ENCODE measurements at regions not wholly inside any gene's neighbourhood (a gene's known extent, or its start where the extent isn't known, plus 50 kb on each side); places are given as distances from the start of the nearest gene placed in this dataset.
"Not testable (repeated sequence)": the region's sequence is repeated elsewhere in the genome, so short reads cannot be mapped to it uniquely, and the experiment has no call there.

DNA sequence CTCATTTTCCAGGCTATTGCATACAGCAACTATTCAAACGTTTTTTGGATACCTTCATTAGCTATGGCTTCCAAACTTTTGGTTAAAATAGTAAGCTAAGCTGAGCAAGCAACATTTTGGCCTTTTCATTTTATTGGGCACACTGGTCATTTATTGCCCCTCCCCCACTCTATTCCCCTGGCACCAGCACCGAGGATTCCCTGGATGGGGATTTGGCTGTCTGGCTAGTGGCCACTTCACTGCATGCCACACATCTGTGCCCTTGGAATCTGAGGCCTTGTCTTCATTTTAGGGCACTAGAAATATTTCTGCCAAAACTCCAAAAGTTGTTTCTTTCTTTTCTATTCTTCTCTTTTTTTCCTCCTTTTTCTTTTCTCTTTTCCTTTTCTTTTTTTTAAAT, 980.7 kb downstream of the LTN1 start:
- WGBS = 78% methylated on average over 2 of the region's 2 CpGs
- H3K4me3 ChIP-seq (ENCODE audit: low read length); H3K27ac ChIP-seq (ENCODE audit: low read depth, low read length); H3K36me3 ChIP-seq (ENCODE audit: insufficient read depth, low read length); H3K4me1 ChIP-seq (ENCODE audit: insufficient read depth, low read length); H3K9ac ChIP-seq (ENCODE audit: low read depth, low read length); H3K27me3 ChIP-seq (ENCODE audit: insufficient read depth, low read length); H3K9me3 ChIP-seq (ENCODE audit: insufficient read depth, low read depth, low read length): not testable (repeated sequence)

DNA sequence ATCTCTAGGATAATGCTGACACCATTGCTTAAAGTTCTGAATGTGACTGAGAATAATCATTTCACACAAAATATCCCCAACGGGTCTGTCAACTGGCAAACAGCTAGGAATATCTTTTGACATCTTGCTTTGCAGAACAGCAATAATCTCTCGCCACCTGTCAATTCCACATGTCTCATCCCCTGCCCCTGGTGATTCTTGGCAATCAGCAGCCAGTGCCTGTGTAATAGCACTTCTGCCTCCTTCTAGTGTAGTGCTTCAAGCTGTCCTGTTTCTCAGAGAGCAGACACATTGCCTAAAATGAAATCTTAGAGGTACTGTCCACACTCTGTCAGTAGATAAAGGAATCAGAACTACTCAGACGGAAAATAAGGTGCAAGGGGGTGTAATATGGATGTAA, 984.4 kb downstream of the LTN1 start:
- 90% methylated on average over 3 of the region's 3 CpGs for WGBS
- H3K27me3 ChIP-seq (ENCODE audit: insufficient read depth, low read length); H3K9ac ChIP-seq (ENCODE audit: low read depth, low read length); H3K4me1 ChIP-seq (ENCODE audit: insufficient read depth, low read length); H3K27ac ChIP-seq (ENCODE audit: low read depth, low read length); H3K4me3 ChIP-seq (ENCODE audit: low read length); H3K36me3 ChIP-seq (ENCODE audit: insufficient read depth, low read length); H3K9me3 ChIP-seq (ENCODE audit: insufficient read depth, low read depth, low read length): not testable (repeated sequence)

DNA sequence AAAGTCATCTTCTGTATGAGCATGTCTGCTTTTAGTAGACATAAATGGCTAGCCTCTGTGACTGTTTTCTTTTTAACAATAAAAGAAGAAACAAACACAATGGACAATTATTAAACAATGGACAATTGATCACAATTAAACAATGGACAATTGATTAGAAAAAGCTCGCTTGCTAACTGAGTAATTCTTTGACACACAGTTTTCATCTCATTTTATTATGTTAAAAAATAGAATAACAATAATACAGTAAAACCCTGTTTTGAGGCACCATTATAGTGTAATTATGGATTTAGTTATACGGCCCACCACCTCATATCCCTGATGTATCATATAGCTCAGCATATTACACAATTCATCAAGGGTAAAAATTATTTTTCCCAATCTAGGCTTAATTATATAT, 989.0 kb downstream of the LTN1 start:
- not testable (repeated sequence) for H3K27me3 ChIP-seq (ENCODE audit: insufficient read depth, low read length); H3K4me3 ChIP-seq (ENCODE audit: low read length); H3K27ac ChIP-seq (ENCODE audit: low read depth, low read length); H3K9ac ChIP-seq (ENCODE audit: low read depth, low read length); H3K36me3 ChIP-seq (ENCODE audit: insufficient read depth, low read length); H3K9me3 ChIP-seq (ENCODE audit: insufficient read depth, low read depth, low read length); H3K4me1 ChIP-seq (ENCODE audit: insufficient read depth, low read length)
- no CpG with 5 or more reads among the region's 2 CpGs for WGBS

DNA sequence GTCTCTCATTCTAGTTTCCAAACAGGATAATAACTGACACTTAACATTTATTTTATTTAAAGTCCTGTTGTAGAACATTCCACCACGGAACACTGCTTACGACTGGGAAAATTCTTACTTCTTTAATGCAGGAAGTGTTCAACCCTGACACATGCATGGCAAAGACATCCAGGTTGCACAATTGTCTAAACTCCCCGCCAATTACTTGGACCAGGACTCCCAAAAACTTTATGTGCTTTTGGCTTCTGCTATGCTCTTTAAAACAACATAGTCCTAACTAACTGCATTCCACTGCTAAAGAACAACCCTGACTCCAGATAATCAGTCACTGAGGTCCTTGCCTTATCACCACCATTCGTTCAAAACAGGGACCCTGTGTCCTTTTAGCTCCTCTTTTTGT, 995.8 kb downstream of the LTN1 start:
- WGBS = 93% methylated on average over 4 of the region's 4 CpGs
- not testable (repeated sequence) for H3K4me1 ChIP-seq (ENCODE audit: insufficient read depth, low read length); H3K4me3 ChIP-seq (ENCODE audit: low read length); H3K9ac ChIP-seq (ENCODE audit: low read depth, low read length); H3K27ac ChIP-seq (ENCODE audit: low read depth, low read length); H3K36me3 ChIP-seq (ENCODE audit: insufficient read depth, low read length); H3K27me3 ChIP-seq (ENCODE audit: insufficient read depth, low read length); H3K9me3 ChIP-seq (ENCODE audit: insufficient read depth, low read depth, low read length)

DNA sequence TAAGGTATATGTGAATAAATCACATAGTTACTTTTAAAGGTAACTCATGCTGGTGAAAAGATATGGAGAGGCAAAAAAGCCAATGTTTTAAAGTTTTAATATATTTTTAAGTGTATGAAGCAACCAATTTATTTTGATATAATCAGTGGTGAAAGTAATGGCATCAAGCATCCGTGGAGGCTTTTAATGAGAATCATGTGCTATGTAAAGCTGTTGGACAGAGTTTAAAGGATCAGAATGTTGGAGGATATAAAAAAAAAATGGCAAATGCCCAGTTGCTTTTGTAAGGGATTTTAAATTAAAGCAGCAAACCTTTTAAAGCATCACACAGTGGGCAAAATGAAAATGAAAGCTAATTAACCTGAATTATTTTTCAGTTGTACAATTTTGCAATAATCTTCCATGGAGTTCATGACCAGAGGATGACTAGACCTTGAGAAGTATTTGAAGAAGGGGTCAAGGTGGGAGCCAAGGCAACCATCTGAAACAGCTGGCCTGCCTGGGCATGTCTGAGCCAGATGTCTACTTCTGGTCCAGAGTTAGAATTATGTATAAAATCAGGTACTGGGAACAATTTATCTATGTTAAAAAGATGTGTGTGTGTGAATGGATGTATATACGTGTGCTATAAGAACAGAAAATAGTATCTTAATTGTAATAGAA, 1007.9 kb downstream of the LTN1 start:
- H3K9ac ChIP-seq (ENCODE audit: low read depth, low read length) = not testable (repeated sequence)
- 91% methylated on average over 2 of the region's 2 CpGs for WGBS

DNA sequence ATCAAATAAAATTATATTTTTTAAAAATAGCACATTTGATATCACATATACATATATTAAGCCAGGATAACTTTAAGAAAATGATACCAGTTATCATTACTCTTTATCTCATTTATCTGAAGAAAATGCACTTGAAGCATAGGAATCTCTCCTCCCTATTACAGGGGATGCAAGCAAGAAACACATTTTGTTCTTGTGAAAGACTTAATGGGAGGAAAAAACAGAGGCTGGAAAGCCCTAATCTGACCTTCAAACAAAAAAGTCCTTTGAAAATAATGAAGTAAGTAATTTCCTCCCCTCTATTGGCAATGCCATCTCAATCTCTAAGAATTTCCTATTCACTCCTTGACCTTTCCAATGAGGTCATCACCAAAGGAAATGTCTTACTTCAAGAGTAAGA, 1012.6 kb upstream of the ADAMTS5 start:
- H3K9me3 ChIP-seq (ENCODE audit: insufficient read depth, low read depth, low read length); H3K27ac ChIP-seq (ENCODE audit: low read depth, low read length); H3K4me1 ChIP-seq (ENCODE audit: insufficient read depth, low read length); H3K4me3 ChIP-seq (ENCODE audit: low read length); H3K27me3 ChIP-seq (ENCODE audit: insufficient read depth, low read length); H3K36me3 ChIP-seq (ENCODE audit: insufficient read depth, low read length); H3K9ac ChIP-seq (ENCODE audit: low read depth, low read length): not testable (repeated sequence)

More for the DNA sequence above, 1007.9 kb downstream of the LTN1 start:
- H3K4me1 ChIP-seq (ENCODE audit: insufficient read depth, low read length); H3K36me3 ChIP-seq (ENCODE audit: insufficient read depth, low read length); H3K9me3 ChIP-seq (ENCODE audit: insufficient read depth, low read depth, low read length); H3K27ac ChIP-seq (ENCODE audit: low read depth, low read length); H3K27me3 ChIP-seq (ENCODE audit: insufficient read depth, low read length); H3K4me3 ChIP-seq (ENCODE audit: low read length): not testable (repeated sequence)

DNA sequence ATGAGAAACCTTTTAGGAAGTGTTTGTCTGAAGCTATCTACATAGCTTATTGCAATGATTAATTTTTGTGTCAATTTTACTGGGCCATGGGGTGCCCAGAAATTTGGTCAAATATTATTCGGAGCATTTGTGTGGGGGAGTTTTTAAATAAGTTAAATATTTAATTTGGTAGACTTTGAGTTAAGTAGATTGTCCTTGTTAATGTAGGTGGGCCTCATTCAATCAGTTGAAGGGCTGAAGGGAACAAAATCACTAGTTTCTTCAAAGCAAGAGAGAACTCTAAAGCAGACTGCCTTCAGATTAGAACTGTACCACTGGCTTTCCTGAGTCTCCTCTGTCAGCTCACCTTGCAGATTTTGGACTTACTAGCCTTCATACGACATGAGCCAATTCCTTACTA, 1008.6 kb upstream of the ADAMTS5 start:
- H3K27me3 ChIP-seq (ENCODE audit: insufficient read depth, low read length) = no peaks in the 10 kb centered on the region
- 93% methylated on average over 2 of the region's 2 CpGs for WGBS
- no peak overlapping the region for H3K9ac ChIP-seq (ENCODE audit: low read depth, low read length)
- no peaks in the 10 kb centered on the region for H3K36me3 ChIP-seq (ENCODE audit: insufficient read depth, low read length)
- no peak overlapping the region for H3K4me3 ChIP-seq (ENCODE audit: low read length)
- no peak overlapping the region for H3K27ac ChIP-seq (ENCODE audit: low read depth, low read length)
- H3K4me1 ChIP-seq (ENCODE audit: insufficient read depth, low read length) = no peaks in the 10 kb centered on the region
- H3K9me3 ChIP-seq (ENCODE audit: insufficient read depth, low read depth, low read length) = no peaks in the 10 kb centered on the region

DNA sequence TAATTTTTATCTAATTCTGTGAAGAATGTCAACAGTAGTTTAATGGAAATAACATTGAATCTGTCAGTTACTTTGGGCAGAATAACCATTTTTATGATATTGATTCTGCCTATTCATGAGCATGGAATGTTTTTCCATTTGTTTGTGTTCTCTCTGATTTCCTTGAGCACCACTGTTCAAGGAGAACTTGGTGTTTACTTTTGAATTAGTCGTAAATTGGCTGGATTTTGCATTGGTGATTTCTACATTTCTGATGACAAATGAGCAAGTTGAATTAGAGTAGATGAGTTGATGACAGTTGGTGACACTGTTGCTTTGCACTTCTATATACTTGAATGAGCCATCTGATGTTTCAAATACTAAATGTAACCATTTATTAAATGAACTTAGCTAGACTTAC, 1007.3 kb upstream of the ADAMTS5 start:
- not testable (repeated sequence) for H3K27ac ChIP-seq (ENCODE audit: low read depth, low read length); H3K27me3 ChIP-seq (ENCODE audit: insufficient read depth, low read length); H3K9ac ChIP-seq (ENCODE audit: low read depth, low read length); H3K9me3 ChIP-seq (ENCODE audit: insufficient read depth, low read depth, low read length); H3K4me3 ChIP-seq (ENCODE audit: low read length); H3K4me1 ChIP-seq (ENCODE audit: insufficient read depth, low read length); H3K36me3 ChIP-seq (ENCODE audit: insufficient read depth, low read length)
- 100% methylated on average over 1 of the region's 1 CpG for whole genome bisulfite sequencing

DNA sequence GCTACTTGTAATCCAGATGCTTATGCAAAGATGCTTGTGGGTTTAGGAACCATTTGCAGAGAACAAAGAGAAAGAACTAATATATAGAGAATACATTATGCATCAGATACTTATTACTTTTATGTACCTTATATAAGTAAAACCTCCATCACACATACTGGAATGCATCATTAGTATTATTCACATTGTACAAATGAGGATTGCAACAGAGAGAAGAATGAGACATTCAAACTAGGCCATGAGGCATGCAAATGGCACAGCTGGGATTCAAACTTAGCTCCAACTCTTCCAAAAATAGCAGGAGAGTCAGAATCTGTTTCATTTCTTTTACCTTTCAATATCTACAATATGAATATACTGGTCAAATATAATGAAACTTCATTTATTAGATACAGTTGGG, 1001.4 kb upstream of the ADAMTS5 start:
- H3K27ac ChIP-seq (ENCODE audit: low read depth, low read length); H3K9me3 ChIP-seq (ENCODE audit: insufficient read depth, low read depth, low read length); H3K27me3 ChIP-seq (ENCODE audit: insufficient read depth, low read length); H3K36me3 ChIP-seq (ENCODE audit: insufficient read depth, low read length); H3K4me1 ChIP-seq (ENCODE audit: insufficient read depth, low read length); H3K4me3 ChIP-seq (ENCODE audit: low read length); H3K9ac ChIP-seq (ENCODE audit: low read depth, low read length): not testable (repeated sequence)

DNA sequence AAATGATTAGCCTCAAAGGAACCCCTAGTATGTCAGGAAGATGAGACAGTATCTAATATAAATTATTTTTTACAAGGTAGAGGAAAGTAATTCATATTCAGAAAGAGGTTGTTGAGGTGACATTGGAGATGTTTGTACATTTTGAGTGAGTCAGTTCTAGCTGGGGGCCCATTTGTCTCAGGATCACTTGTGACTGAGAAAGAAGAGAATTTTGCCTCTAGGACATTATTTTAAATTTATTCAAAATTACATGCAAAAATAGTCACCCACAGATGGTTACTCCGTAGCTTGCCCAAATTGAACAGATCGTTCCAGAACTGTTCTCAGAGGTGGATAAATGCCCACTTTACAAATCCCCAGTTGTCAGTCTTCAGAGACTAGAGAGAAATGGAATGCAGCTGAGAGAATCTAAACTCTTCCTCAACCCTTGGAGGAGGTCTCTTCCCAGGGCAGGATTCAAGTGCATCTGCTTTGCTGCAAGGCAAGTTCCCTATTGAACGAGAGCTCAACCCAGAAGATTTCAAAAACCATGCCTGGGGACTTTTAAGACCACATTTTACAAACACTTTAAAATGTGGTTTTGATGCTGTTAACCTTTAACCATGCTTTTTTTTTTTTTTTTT, 987.8 kb upstream of the ADAMTS5 start:
- Histone ChIP-seq H3K4me1 (ENCODE audit: insufficient read depth, low read length) (no peaks in the 10 kb centered on the region), H3K4me3 (ENCODE audit: low read length) (no peak overlapping the region), H3K9ac (ENCODE audit: low read depth, low read length) (no peak overlapping the region), H3K27ac (ENCODE audit: low read depth, low read length) (no peak overlapping the region), H3K36me3 (ENCODE audit: insufficient read depth, low read length) (no peaks in the 10 kb centered on the region), H3K9me3 (ENCODE audit: insufficient read depth, low read depth, low read length) (no peaks in the 10 kb centered on the region), H3K27me3 (ENCODE audit: insufficient read depth, low read length) (no peaks in the 10 kb centered on the region)
- 93% methylated on average over 3 of the region's 3 CpGs for whole genome bisulfite sequencing

DNA sequence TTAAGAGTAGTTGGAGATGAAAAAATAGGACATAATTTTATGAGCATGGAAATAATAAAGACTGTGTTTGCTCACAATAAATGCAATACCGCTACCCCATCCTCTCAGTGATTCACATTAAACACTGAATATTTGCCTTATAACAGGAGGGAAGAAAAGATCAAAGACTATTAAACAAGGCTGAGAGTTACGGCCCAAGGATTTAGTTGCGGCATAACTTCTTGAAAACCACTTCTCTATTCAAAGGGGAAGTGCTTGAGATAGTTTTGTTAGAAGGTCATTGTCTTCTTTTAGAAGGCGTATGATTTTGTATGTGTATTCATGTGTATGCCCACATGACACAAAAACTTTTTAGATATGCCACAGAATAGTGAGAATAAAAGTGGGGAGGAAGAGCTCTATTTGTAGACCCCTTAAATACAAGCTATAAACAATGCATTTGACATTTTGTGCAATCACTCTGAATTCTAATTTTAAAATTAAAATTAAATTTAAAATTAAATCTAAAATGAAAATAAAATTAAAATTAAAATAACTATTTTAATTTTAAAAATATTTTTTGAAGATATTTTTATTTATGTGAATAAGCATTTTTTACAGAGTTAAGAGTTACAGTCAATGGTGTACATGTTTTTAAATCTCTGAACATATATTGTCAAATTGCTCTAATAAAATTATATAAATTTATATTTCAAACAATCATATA, 986.6 kb upstream of the ADAMTS5 start:
- Histone ChIP-seq H3K4me3 (ENCODE audit: low read length) (no peak overlapping the region), H3K9ac (ENCODE audit: low read depth, low read length) (no peak overlapping the region), H3K27me3 (ENCODE audit: insufficient read depth, low read length) (no peaks in the 10 kb centered on the region), H3K27ac (ENCODE audit: low read depth, low read length) (no peak overlapping the region), H3K36me3 (ENCODE audit: insufficient read depth, low read length) (no peaks in the 10 kb centered on the region), H3K4me1 (ENCODE audit: insufficient read depth, low read length) (no peaks in the 10 kb centered on the region), H3K9me3 (ENCODE audit: insufficient read depth, low read depth, low read length) (no peaks in the 10 kb centered on the region)
- 96% methylated on average over 3 of the region's 4 CpGs for WGBS

DNA sequence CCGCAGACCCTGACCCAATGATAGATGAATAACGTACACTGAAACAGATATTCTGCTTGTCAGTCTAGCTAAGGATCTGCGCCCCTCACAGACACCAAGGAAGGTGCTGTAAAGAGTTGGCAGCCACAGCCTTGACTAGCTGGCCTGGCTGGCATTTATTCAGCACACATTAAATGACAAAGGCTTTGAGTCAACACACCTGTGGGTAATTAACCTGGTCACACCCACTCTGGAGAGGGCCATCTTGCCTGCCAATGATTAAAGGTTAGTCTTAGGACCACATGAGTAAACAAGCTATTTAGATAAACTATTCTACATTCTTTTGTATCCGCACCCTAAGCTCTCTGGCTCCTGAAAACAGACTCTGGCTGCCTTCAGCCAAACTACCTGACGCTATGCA, 982.2 kb upstream of the ADAMTS5 start:
- H3K9ac ChIP-seq (ENCODE audit: low read depth, low read length); H3K27ac ChIP-seq (ENCODE audit: low read depth, low read length); H3K4me1 ChIP-seq (ENCODE audit: insufficient read depth, low read length); H3K4me3 ChIP-seq (ENCODE audit: low read length); H3K9me3 ChIP-seq (ENCODE audit: insufficient read depth, low read depth, low read length); H3K27me3 ChIP-seq (ENCODE audit: insufficient read depth, low read length); H3K36me3 ChIP-seq (ENCODE audit: insufficient read depth, low read length): not testable (repeated sequence)
- 84% methylated on average over 5 of the region's 5 CpGs for WGBS
